ENCODE measurements at regions not wholly inside any gene's neighbourhood (a gene's known extent, or its start where the extent isn't known, plus 50 kb on each side); places are given as distances from the start of the nearest gene placed in this dataset.
A peak's percentile ranks its signal among the peaks of the same experiment; 100 is the strongest.

DNA sequence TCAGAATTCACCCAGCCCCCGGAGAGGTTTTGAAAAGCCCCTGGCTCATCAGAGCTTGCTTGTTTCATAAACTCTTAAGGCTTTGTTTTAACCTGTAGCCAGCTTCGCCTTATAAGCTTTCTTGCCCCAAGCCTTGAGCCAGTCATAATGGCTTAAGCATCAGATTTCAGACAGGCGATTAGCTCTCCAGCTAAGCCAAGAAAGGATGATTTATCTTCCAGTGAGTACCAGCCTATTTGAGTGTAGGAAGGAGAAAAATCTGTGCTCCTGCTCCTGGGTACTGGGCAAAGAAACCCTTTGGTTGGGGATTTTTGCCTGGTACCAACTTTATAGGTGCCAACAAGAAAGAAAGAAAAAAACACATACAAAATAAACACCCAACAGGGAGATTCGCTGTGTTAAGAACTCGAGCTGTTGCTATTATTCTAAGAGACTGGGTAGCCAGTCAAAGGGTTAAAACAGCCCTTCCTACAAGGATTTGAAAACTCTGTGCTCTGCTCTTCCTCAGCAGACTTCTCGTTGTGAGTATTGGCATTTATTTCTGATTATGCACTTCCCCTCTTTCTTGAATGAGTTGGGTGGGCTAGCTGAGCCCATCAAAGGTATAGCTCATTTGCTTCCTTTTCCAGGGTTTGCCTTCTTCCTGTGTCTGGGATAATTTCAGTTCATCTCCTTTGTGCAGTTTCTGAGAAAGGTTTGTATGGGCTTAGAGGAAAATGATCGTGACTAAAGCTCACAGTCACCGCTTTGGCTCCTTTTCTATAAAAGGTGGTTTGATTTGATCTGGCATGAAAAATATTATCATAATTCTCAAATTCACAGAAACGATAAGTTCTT, 157.2 kb upstream of the DMRT1 start:
- 0 out of 7 replicates have a peak overlapping the region, but pooled peaks of 1 of the 4 experiments have one; percentile 14 for H3K9ac ChIP-seq (replicated peaks in 1 of 4; ENCODE audit: extremely low read depth in 1 of 4, low read depth in 3 of 4, low read length in 3 of 4)

More for the DNA sequence above, 157.2 kb upstream of the DMRT1 start:
- Histone ChIP-seq H3K4me3 (ENCODE audit: extremely low read depth in 1 of 4, insufficient read depth in 2 of 4, low read depth in 3 of 4, low read length in 4 of 4) (peak overlapping the region in 1 of 4 experiments; percentile 7; a peak in 1 of 8 replicates), H4K91ac (replicated peaks; ENCODE audit: insufficient read length, low read length) (no peak overlapping the region), H3K23ac (ENCODE audit: insufficient read length) (no peak overlapping the region), H3K23me2 (ENCODE audit: low read depth, low read length) (no peaks in the 10 kb centered on the region), H3K79me1 (ENCODE audit: low read depth, low read length) (no peaks in the 10 kb centered on the region; the same call in 1 of the 2 replicates), H3K27ac (ENCODE audit: low read depth, low read length) (no peak overlapping the region; the same call in none of the 2 replicates), H2AFZ (ENCODE audit: low read length) (no peak overlapping the region), H3K18ac (ENCODE audit: extremely low read depth, low read length) (no peak overlapping the region; the same call in 1 of the 2 replicates), H4K5ac (ENCODE audit: insufficient read length, low read depth, low read length) (no peak overlapping the region), H2BK5ac (ENCODE audit: low read depth, low read length) (no peak overlapping the region; the same call in 1 of the 2 replicates), H4K8ac (ENCODE audit: extremely low read depth, insufficient read depth, low read length) (no peak overlapping the region), H3K9me3 (ENCODE audit: insufficient read depth in 2 of 2, low read depth in 1 of 2, low read length in 1 of 2) (no peaks in the 10 kb centered on the region), H4K20me1 (replicated peaks in 1 of 2; ENCODE audit: control insufficient read depth in 1 of 2, insufficient read depth in 2 of 2, low read length in 2 of 2) (no peaks in the 10 kb centered on the region), H2BK12ac (ENCODE audit: low read depth, low read length) (0 out of 2 replicates have a peak overlapping the region, but pooled peaks have one; percentile 33), H3K79me2 (ENCODE audit: control insufficient read depth in 1 of 2, insufficient read depth in 2 of 2, low read length in 2 of 2) (no peaks in the 10 kb centered on the region; a peak in 1 of 4 replicates), H3K36me3 (ENCODE audit: control insufficient read depth in 2 of 4, insufficient read depth in 4 of 4, low read length in 3 of 4) (no peaks in the 10 kb centered on the region), H2AK5ac (ENCODE audit: low read depth, low read length) (0 out of 2 replicates have a peak overlapping the region, but pooled peaks have one; percentile 44), H2BK15ac (ENCODE audit: low read length) (0 out of 2 replicates have a peak overlapping the region, but pooled peaks have one; percentile 21), H3K4me1 (replicated peaks in 1 of 4; ENCODE audit: control insufficient read depth in 3 of 4, insufficient read depth in 4 of 4, low read length in 3 of 4) (peaks cover 2 to 8% (median 5%) of the 10 kb centered on the region in 4 experiments; a peak in 3 of 7 replicates), H2BK120ac (replicated peaks; ENCODE audit: low read depth, low read length) (no peak overlapping the region), H3K56ac (replicated peaks; ENCODE audit: insufficient read length, low read depth, low read length) (no peak overlapping the region), H3K14ac (ENCODE audit: insufficient read length) (no peak overlapping the region), H3K4me2 (ENCODE audit: insufficient read depth in 1 of 2, low read depth in 2 of 2, low read length in 2 of 2) (peak overlapping the region in 1 of 2 experiments; percentile 41; a peak in 3 of 4 replicates), H3K27me3 (replicated peaks in 1 of 4; ENCODE audit: control insufficient read depth in 3 of 4, extremely low read depth in 1 of 4, insufficient read depth in 3 of 4, low read length in 3 of 4) (no peaks in the 10 kb centered on the region), H2BK20ac (ENCODE audit: low read length) (no peak overlapping the region), H3K4ac (replicated peaks; ENCODE audit: insufficient read length, low read depth, low read length) (no peak overlapping the region)
- FAIRE-seq, result no peak
- no peak for DNase-seq (ENCODE audit: low read depth in 1 of 2, low spot score in 2 of 2)
- 57% methylated on average over 9 of the region's 9 CpGs; no CpG with 5 or more reads in 1 of the 2 experiments for WGBS, 2 experiments (ENCODE audit: extremely low coverage in 1 of 2, insufficient coverage in 1 of 2, insufficient read length in 1 of 2, insufficient replicate concordance in 2 of 2, low coverage in 1 of 2, low lambda C conversion rate in 2 of 2, missing lambda C conversion rate in 1 of 2)
- no peak for TF ChIP-seq CTCF (IDR thresholded peaks at IDR 0.05; ENCODE audit: control extremely low read depth in 1 of 3, insufficient read depth in 1 of 3, low read depth in 1 of 3, low read length in 3 of 3)
- TF ChIP-seq NANOG (IDR thresholded peaks at IDR 0.05; ENCODE audit: insufficient read depth, low read depth, low read length, poor library complexity, severe bottlenecking), result peak; percentile 55
- no peak for TF ChIP-seq GABPA (IDR thresholded peaks at IDR 0.05; ENCODE audit: borderline replicate concordance, insufficient read depth, low read length)
- POLR2A ChIA-PET (ENCODE audit: partially characterized antibody), result interaction anchor here (0.9 kb wide), 1 partner anchor 15 kb away, joined by 3 read pairs; no protein-coding TSS in a partner anchor
- CTCF ChIA-PET (ENCODE audit: partially characterized antibody), result interaction anchor here (0.7 to 1.8 kb wide), 5 partner anchors 9 to 442 kb away, joined by 3 to 9 read pairs (median 5); no protein-coding TSS in a partner anchor

Data from H1 (cell line).